HEK293 (cell line): ENCODE measurements at regions not wholly inside any gene's neighbourhood (a gene's known extent, or its start where the extent isn't known, plus 50 kb on each side); places are given as distances from the start of the nearest gene placed in this dataset.

Experiments used
- ATF2 ChIP-seq: fragments of 450-650 bp; formaldehyde crosslinking; IDR thresholded peaks from 2 replicates; pipeline ENCODE4 v1.5.1; 2016; ENCODE audit warnings: missing biosample characterization, missing genetic modification characterization, low read depth
- CTCF ChIP-seq: fragments of 450-650 bp; formaldehyde crosslinking; IDR thresholded peaks from 2 replicates; pipeline ENCODE4 v1.5.1; 2016; ENCODE audit warnings: missing biosample characterization, missing genetic modification characterization
- KLF10 ChIP-seq: fragments of 450-650 bp; IDR thresholded peaks from 2 replicates; pipeline ENCODE4 v1.5.1; 2018; ENCODE audit warnings: missing biosample characterization, mild to moderate bottlenecking, missing genetic modification characterization
- SALL2 ChIP-seq: fragments of 450-650 bp; formaldehyde crosslinking; IDR thresholded peaks from 2 replicates; pipeline ENCODE4 v1.5.0; 2017; ENCODE audit warnings: missing biosample characterization, mild to moderate bottlenecking, missing genetic modification characterization, borderline replicate concordance
- ZNF26 ChIP-seq: fragments of 450-650 bp; formaldehyde crosslinking; IDR thresholded peaks from 2 replicates; pipeline ENCODE4 v1.5.1; 2016; ENCODE audit warnings: missing biosample characterization, missing genetic modification characterization
- ZNF639 ChIP-seq: fragments of 450-650 bp; formaldehyde crosslinking; IDR thresholded peaks from 2 replicates; pipeline ENCODE4 v1.5.1; 2016; ENCODE audit warnings: missing biosample characterization, missing genetic modification characterization
- ZNF785 ChIP-seq: fragments of 450-650 bp; formaldehyde crosslinking; IDR thresholded peaks from 2 replicates; pipeline ENCODE4 v1.5.1; 2016; ENCODE audit warnings: missing biosample characterization, missing genetic modification characterization
- ZNF792 ChIP-seq: fragments of 450-650 bp; formaldehyde crosslinking; IDR thresholded peaks from 2 replicates; pipeline ENCODE4 v1.5.1; 2016; ENCODE audit warnings: missing biosample characterization, missing genetic modification characterization
- ZNF830 ChIP-seq: fragments of 450-650 bp; IDR thresholded peaks from 2 replicates; pipeline ENCODE4 v1.5.0; 2018; ENCODE audit warnings: missing biosample characterization, missing genetic modification characterization, low read depth, mild to moderate bottlenecking, moderate library complexity

GRCh38 chr4:125022855-125023501 is 291.8 kb upstream of the FAT4 start:
- TF ChIP-seq SALL2 (tag by site-specific recombination) (no peak), ATF2 (tag by site-specific recombination) (no peak), ZNF785 (no peak), ZNF26 (no peak), ZNF639 (tag by site-specific recombination) (no peak), KLF10 (no peak), ZNF830 (tag by site-specific recombination) (no peak), CTCF (no peak), ZNF792 (no peak)
